Kidney (tissue), 13 donors: ENCODE measurements at regions not wholly inside any gene's neighbourhood (a gene's known extent, or its start where the extent isn't known, plus 50 kb on each side); places are given as distances from the start of the nearest gene placed in this dataset.

ENCODE experiments used
- DNase-seq, 5 donors: peaks; one replicate each; pipeline ENCODE4 v3.0.0-alpha.2; 2013 to 2020
- FAIRE-seq: peaks from 2 replicates; lab custom pipeline; 2012; peaks lifted over from hg19 to GRCh38; lab: Jason Lieb, UNC
- H3K27ac ChIP-seq, 2 donors: one replicate each; pipeline ENCODE4 v1.7.0; 2013; ENCODE audit warnings: low read depth in 2 of 2, low read length in 2 of 2, inconsistent platforms in 1 of 2
- H3K27me3 ChIP-seq: one replicate; pipeline ENCODE4 v1.7.1; 2013; ENCODE audit warnings: low read length, inconsistent platforms; ENCODE audit not compliant: control insufficient read depth, insufficient read depth
- H3K36me3 ChIP-seq, 3 donors: one replicate each; pipeline versions ENCODE4 v1.7.0 to v1.7.1; 2013; ENCODE audit warnings: low read length in 3 of 3, control low read depth in 1 of 3, inconsistent platforms in 1 of 3; ENCODE audit not compliant: insufficient read depth in 3 of 3, control insufficient read depth in 2 of 3
- H3K4me1 ChIP-seq, 3 donors: one replicate each; pipeline versions ENCODE4 v1.7.0 to v1.7.1; 2013; ENCODE audit warnings: low read length in 3 of 3, inconsistent platforms in 1 of 3, low read depth in 1 of 3; ENCODE audit not compliant: control insufficient read depth in 2 of 3, insufficient read depth in 2 of 3
- H3K4me3 ChIP-seq, 3 donors: one replicate each; pipeline versions ENCODE4 v1.7.0 to v1.8.1; 2013; ENCODE audit warnings: low read length in 3 of 3, control low read depth in 1 of 3, inconsistent platforms in 1 of 3
- H3K9ac ChIP-seq, 3 donors: one replicate each; pipeline versions ENCODE4 v1.7.0 to v1.7.1; 2013; ENCODE audit warnings: low read length in 3 of 3, control low read depth in 1 of 3, inconsistent platforms in 1 of 3
- H3K9me3 ChIP-seq, 3 donors: one replicate each; pipeline versions ENCODE4 v1.7.0 to v1.7.1; 2013; ENCODE audit warnings: low read length in 3 of 3, control low read depth in 1 of 3, inconsistent platforms in 1 of 3; ENCODE audit not compliant: control insufficient read depth in 2 of 3, insufficient read depth in 1 of 3
- CTCF ChIP-seq: IDR thresholded peaks from 3 replicates; pipeline ENCODE4 v1.5.1; 2012; ENCODE audit warnings: mild to moderate bottlenecking, moderate library complexity, borderline replicate concordance; ENCODE audit not compliant: insufficient read depth; ENCODE audit errors: extremely low read depth
- intact Hi-C: fragments of 100-400 bp; cut with DNase I; formaldehyde crosslinking; loops from one replicate; pipeline ENCODE4 v1.11.1; 2022
- donor health status: control.
- donor health status: control.
- donor health status: control.
- donor health status: control.
- donor health status: control.
- donor health status: DM: yes; HTN: yes; CAD: no.
- donor health status: Normal renal cell carcinoma (clear cell type).

- Histone ChIP-seq H3K4me3 (no peak overlapping the region), H3K27me3 (no peaks in the 10 kb centered on the region), H3K9me3 (no peaks in the 10 kb centered on the region), H3K4me1 (no peaks in the 10 kb centered on the region), H3K9ac (no peak overlapping the region), H3K36me3 (no peaks in the 10 kb centered on the region), H3K27ac (no peak overlapping the region)
- intact Hi-C loops: no loop called here
- FAIRE-seq (no peak), DNase-seq (no peak)
- TF ChIP-seq CTCF: no peak
These were observed 106.4 kb upstream of the SYNDIG1 start for GRCh38 chr20:24363031-24363430.

- TF ChIP-seq CTCF: no peak
- no peaks in the 10 kb centered on the region for H3K27me3 ChIP-seq
- no peaks in the 10 kb centered on the region for H3K9me3 ChIP-seq
- H3K9ac ChIP-seq: no peak overlapping the region
- no peak for DNase-seq
- H3K27ac ChIP-seq: no peak overlapping the region
- FAIRE-seq: no peak
- no peaks in the 10 kb centered on the region for H3K4me1 ChIP-seq
- intact Hi-C loops: no loop called here
- no peaks in the 10 kb centered on the region for H3K36me3 ChIP-seq
- H3K4me3 ChIP-seq: no peak overlapping the region
These were observed 107.3 kb upstream of the SYNDIG1 start for GRCh38 chr20:24362080-24362479.

- FAIRE-seq: no peak
- no peak for DNase-seq
- Histone ChIP-seq H3K4me3 (no peak overlapping the region), H3K4me1 (no peaks in the 10 kb centered on the region), H3K36me3 (no peaks in the 10 kb centered on the region), H3K27ac (no peak overlapping the region), H3K9ac (no peak overlapping the region), H3K27me3 (no peaks in the 10 kb centered on the region), H3K9me3 (no peaks in the 10 kb centered on the region)
- intact Hi-C loops: no loop called here
- no peak for TF ChIP-seq CTCF
These were observed 107.9 kb upstream of the SYNDIG1 start for GRCh38 chr20:24361541-24361940.

GRCh38 chr20:24360531-24360930 lies 108.9 kb upstream of the SYNDIG1 start:
- intact Hi-C loops: no loop called here
- DNase-seq (no peak), FAIRE-seq (no peak)
- no peaks in the 10 kb centered on the region for H3K27me3 ChIP-seq
- TF ChIP-seq CTCF: no peak
- H3K9ac ChIP-seq: no peak overlapping the region
- no peak overlapping the region for H3K27ac ChIP-seq
- H3K4me3 ChIP-seq: no peak overlapping the region
- no peaks in the 10 kb centered on the region for H3K36me3 ChIP-seq
- H3K9me3 ChIP-seq: no peaks in the 10 kb centered on the region
- H3K4me1 ChIP-seq: no peaks in the 10 kb centered on the region
